ENCODE measurements at regions not wholly inside any gene's neighbourhood (a gene's known extent, or its start where the extent isn't known, plus 50 kb on each side); places are given as distances from the start of the nearest gene placed in this dataset.

GRCh38 chr9:69961843-69962242, 81.8 kb upstream of the MAMDC2 start:
- TF ChIP-seq, protein P1, sequence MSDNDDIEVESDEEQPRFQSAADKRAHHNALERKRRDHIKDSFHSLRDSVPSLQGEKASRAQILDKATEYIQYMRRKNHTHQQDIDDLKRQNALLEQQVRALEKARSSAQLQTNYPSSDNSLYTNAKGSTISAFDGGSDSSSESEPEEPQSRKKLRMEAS (IDR thresholded peaks at IDR 0.05) = no peak
- TF ChIP-seq POLR2AphosphoS5 (IDR thresholded peaks at IDR 0.05; ENCODE audit: low read depth, low read length) (no peak), CBX8 (IDR thresholded peaks at IDR 0.05; ENCODE audit: borderline replicate concordance, low read depth, low read length) (no peak), POLR2A (IDR thresholded peaks at IDR 0.05; ENCODE audit: control extremely low read depth in 1 of 2, low read depth in 2 of 2, low read length in 2 of 2) (no peak), CREB1 (IDR thresholded peaks at IDR 0.05) (no peak), CEBPB (IDR thresholded peaks at IDR 0.05; ENCODE audit: low read depth, low read length) (no peak), TCF12 (IDR thresholded peaks at IDR 0.05; ENCODE audit: low read depth, low read length) (no peak), GABPA (IDR thresholded peaks at IDR 0.05; ENCODE audit: borderline replicate concordance, insufficient read depth, low read length) (no peak), RNF2 (IDR thresholded peaks at IDR 0.05; ENCODE audit: borderline replicate concordance, low read depth, low read length, missing control alignments, poor library complexity, severe bottlenecking) (no peak), RAD21 (IDR thresholded peaks at IDR 0.05 in 1 of 2, conservative IDR thresholded peaks at IDR 0.05 in 1 of 2; ENCODE audit: low read depth in 2 of 2, low read length in 2 of 2) (no peak), USF2 (IDR thresholded peaks at IDR 0.05; ENCODE audit: low read length) (no peak), NANOG (IDR thresholded peaks at IDR 0.05; ENCODE audit: insufficient read depth, low read depth, low read length, poor library complexity, severe bottlenecking) (no peak)
- TF ChIP-seq, protein P2, sequence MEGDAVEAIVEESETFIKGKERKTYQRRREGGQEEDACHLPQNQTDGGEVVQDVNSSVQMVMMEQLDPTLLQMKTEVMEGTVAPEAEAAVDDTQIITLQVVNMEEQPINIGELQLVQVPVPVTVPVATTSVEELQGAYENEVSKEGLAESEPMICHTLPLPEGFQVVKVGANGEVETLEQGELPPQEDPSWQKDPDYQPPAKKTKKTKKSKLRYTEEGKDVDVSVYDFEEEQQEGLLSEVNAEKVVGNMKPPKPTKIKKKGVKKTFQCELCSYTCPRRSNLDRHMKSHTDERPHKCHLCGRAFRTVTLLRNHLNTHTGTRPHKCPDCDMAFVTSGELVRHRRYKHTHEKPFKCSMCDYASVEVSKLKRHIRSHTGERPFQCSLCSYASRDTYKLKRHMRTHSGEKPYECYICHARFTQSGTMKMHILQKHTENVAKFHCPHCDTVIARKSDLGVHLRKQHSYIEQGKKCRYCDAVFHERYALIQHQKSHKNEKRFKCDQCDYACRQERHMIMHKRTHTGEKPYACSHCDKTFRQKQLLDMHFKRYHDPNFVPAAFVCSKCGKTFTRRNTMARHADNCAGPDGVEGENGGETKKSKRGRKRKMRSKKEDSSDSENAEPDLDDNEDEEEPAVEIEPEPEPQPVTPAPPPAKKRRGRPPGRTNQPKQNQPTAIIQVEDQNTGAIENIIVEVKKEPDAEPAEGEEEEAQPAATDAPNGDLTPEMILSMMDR (IDR thresholded peaks at IDR 0.05; ENCODE audit: control extremely low read depth in 1 of 3, insufficient read depth in 1 of 3, low read depth in 1 of 3, low read length in 3 of 3) = no peak

All from H1 (cell line).